RPMI7951 (cell line): ENCODE measurements at regions not wholly inside any gene's neighbourhood (a gene's known extent, or its start where the extent isn't known, plus 50 kb on each side); places are given as distances from the start of the nearest gene placed in this dataset.
A peak's percentile ranks its signal among the peaks of the same experiment; 100 is the strongest.
"Not testable (repeated sequence)": the region's sequence is repeated elsewhere in the genome, so short reads cannot be mapped to it uniquely, and the experiment has no call there.

ENCODE experiments used
- DNase-seq: peaks from one replicate; pipeline ENCODE4 v3.0.0-alpha.2; 2012; ENCODE audit warnings: low read depth

GRCh38 chr3:83251490-83251889, 1490.0 kb upstream of the GBE1 start:
- no peak for DNase-seq

DNA sequence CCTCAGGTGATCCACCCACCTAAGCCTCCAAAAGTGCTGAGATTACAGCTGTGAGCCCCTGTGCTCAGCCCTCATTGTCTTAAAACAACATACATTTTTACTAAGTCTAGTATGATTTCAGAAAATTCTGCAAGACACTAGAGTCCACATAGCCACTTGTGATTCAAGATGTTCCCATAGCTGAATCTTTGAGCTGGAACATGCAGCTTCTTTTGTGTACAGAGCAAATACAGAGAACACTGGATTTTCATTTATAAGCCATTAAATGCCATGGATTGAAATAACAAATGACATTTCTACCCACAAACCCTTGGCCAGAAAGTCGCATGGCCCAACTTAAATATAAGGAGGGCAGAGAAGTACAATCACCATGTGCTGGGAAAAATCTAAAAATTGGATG, 1489.2 kb upstream of the GBE1 start:
- no peak for DNase-seq

DNA sequence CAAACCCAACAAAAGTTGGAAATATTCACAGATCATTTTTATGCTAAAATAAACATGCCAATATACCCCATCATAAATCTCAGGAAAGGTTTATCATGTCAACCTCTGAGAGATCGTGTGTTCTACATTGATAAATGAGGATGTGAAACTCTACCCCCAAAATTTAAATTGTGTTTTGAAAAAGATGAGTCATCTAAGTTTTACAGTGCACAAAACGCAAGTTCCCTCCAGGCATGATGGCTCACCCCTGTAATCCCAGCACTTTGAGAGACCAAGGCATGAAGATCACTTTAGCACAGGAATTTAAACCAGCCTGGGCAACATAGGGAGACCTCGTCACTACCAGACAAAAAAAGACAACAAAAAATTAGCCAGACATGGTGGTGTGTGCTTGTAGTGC, 1487.0 kb upstream of the GBE1 start:
- peak; percentile 4 for DNase-seq

DNA sequence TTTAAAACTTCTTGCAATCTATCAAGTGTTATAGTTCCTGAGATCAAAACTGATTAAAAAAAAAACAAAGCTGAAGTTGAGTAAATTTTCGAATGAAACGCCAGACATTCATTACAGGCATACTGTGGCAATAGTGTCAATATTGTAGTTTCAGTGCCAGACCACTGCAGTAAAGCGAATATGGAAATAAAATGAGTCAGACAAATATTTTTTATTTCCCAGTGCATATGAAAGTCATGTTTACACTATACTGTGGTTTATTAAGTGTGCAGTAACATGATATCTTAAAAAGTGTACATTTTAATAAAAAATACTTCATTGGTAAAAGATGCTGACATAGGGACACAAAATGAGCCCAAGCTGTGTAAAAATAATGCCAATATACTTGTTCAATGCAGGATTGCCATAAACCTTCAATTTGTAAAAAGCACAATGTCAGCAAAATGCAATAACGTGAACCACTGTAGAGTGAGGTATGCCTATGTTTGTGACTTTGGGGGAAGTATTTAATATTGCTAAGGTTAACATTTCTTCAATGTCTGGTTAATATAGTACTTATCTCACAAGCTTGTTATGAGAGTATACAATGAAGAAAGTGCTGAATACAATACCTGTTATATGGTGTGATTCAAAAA, 1473.9 kb upstream of the GBE1 start:
- DNase-seq: no peak

- DNase-seq: no peak
These were observed 1472.3 kb upstream of the GBE1 start for GRCh38 chr3:83233715-83234114.

- DNase-seq: no peak
These were observed 1469.4 kb upstream of the GBE1 start for GRCh38 chr3:83230841-83231240.

DNA sequence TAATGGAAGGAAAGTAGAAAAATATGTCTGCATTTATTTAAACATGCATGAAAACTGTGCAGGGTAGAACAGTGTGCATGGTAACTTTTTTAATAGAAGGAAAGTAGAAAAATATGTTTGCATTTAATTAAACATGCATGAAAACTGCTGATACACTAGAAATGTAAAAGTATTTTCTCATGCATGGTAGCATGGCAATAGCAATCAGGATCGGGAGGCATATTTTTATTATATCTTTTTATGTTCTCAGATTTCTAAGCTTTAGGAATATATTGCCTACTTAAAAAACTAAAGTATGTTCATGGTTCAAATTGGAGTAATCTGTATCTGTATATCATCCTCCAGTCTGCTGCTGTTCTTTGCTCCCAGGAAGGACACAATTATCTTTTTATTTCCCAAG, 1468.9 kb upstream of the GBE1 start:
- no peak for DNase-seq

DNA sequence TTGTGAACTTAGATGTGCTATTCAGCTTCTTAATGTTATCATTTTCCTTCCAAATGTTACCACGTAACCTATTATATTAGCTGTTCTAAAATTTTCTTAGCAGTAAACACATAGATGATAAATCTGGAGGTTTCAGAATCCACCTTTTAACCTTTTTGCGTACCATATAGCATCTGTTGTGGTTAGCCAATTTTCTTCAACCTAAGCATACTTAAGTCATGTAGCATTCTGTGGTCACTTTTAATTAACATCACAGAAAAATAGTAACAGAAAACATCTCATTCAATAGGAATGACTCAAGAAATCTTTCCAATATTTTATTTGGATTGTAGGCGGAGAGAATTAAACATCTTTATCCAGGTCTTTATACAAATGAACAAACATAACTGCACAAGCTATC, 1465.3 kb upstream of the GBE1 start:
- no peak for DNase-seq

DNA sequence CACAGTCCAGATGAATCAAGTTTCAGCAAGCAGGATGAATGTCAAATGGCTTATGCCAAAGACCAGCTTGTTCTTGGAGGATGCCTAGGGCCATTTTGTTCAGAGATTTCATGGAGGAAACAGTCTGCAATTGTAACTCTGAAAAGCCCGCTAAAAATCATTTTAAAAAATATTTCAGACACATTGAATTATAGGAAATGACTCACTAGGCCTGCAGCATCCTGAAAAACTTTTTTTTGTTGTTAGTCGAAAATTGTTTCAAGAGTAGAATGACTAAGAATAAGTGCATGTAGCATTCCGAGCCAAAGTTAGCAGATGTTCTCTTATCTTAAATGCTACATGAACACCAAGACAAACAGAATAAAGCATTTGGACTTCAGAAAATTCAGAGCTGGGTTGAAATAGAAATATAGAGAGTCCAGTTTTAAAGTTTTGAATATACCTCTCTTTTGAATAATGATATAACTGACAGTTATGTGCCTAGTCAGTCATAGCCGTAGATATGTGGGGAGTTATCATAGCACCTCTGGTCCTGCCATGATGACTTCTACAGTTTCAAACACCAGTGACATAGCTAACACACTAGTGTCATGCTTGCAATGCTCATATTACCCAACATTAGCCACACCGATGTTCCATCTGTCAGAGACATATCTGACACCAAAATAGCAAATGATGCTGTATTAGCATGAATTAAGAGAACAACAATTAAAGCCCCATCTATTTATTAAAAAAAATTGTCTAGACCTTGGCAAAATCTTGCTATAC, 1462.8 kb upstream of the GBE1 start:
- DNase-seq: peak; percentile 35

DNA sequence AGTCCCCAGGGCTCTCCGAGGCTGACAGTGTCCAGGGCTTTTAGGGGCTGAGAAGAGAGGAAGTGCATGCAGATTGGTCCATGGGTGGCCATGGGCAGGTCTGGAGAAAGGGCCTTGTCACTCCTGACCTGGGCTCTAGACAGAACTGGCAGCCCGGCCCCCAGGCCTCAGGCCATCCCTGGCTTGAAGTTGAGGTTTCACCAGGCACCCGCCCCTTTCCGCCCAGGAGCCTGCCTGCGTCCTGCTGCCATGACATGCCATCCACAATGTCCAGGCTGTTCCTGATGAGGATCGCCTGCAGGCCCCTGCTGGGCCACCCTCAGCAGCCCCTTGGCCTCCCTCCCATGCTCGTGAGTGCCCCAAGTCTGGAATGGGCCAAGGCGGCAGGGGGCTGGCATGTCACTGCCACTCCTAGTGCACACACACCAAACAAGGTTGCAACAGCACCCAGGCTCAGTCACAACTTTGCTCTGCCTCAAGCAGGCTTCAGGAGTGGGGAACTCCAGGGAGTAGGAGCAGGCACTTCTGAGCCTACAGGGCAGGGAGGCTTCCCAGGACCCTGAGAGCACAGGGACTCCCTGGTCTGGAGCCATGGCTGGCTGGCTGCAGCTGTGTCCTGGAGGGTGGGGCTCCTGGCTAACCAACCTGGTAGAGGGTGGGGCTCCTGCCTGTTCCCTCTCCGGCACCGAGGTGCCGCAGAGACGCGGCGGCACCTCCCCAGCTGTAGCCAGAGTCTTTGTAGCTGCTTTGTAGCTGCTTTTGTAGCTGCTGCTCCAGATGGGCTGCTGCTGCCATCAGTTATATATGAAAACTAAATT, 1457.1 kb upstream of the GBE1 start:
- no peak for DNase-seq

DNA sequence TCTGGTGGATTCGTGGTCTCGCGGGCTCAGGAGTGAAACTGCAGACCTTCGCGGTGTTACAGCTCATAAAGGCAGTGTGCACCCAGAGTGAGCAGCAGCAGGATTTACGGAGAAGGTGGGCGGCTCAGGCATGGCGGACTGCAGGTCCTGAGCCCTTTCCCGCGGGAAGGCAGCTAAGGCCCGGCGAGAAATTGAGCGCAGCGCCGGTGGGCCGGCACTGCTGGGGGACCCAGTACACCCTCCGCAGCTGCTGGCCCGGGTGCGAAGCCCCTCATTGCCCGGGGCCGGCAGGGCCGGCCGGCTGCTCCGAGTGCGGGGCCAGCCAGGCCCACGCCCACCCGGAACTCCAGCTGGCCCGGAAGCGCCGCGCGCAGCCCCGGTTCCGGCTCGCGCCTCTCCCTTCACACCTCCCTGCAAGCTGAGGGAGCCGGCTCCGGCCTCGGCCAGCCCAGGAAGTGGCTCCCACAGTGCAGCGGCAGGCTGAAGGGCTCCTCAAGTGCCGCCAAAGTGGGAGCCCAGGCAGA, 1456.2 kb upstream of the GBE1 start:
- not testable (repeated sequence) for DNase-seq

GRCh38 chr3:83216919-83217594, 1455.6 kb upstream of the GBE1 start:
- DNase-seq: no peak

GRCh38 chr3:83195243-83195642, 1433.8 kb upstream of the GBE1 start:
- DNase-seq: no peak

GRCh38 chr3:83193526-83193925, 1432.1 kb upstream of the GBE1 start:
- no peak for DNase-seq

- DNase-seq: no peak
These were observed 1428.2 kb upstream of the GBE1 start for GRCh38 chr3:83189634-83190033.

DNA sequence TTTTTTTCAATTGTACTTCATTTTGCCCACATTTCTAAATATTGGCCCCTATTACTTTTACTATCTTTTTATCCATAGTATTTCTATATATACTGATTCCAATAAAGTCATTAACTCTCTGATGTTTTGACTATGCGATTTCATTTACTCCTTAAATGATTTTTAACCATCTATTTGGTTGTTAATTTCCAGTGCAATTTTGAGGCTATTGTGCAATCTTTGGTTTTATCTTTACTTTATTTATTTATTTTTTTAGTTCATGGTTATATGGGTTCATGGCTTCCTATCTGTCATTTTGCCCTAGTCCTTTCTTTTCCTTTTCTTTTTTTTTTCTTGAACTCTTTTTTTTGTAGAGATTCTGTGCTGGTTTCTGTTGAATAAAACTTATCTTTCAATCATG, 1408.0 kb upstream of the GBE1 start:
- DNase-seq: no peak

GRCh38 chr3:83150896-83151295, 1389.5 kb upstream of the GBE1 start:
- DNase-seq: no peak

DNA sequence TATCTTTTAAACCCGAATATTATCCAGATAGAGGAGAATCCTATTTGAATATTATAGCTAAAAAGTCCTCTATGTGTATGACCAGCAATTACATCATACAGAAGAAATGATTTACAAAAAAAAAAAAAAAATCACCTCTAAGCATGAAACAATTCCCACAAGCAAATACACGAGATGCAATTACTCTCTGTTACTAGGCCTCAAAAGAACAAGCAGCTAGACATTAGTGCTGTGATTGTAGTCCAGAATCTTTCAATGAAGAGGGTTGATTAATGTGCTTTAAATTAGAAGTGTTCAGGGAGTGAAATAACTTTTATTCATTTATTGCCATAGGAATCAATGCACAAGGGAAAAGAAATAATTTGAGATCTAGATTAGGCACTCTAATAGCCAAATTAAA, 1379.5 kb upstream of the GBE1 start:
- DNase-seq: no peak

DNA sequence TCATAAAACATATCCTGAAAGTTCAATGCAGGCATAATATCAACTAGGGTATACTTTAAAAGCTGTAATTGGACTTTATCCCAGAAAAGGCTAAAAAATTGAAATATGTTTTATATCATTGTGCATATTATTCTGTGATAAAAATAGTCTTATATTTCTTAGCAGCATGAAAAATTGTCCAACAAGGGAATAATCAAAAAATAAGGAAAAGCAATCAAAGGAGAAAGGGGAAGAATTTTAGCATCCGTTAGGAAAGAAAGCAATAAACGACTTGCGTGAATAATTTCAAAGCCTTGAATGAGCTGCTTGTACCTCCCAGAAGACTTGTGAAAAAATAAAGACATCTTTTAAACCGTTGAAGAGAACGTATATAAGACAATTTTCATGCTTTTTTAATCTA, 1369.8 kb upstream of the GBE1 start:
- no peak for DNase-seq

DNA sequence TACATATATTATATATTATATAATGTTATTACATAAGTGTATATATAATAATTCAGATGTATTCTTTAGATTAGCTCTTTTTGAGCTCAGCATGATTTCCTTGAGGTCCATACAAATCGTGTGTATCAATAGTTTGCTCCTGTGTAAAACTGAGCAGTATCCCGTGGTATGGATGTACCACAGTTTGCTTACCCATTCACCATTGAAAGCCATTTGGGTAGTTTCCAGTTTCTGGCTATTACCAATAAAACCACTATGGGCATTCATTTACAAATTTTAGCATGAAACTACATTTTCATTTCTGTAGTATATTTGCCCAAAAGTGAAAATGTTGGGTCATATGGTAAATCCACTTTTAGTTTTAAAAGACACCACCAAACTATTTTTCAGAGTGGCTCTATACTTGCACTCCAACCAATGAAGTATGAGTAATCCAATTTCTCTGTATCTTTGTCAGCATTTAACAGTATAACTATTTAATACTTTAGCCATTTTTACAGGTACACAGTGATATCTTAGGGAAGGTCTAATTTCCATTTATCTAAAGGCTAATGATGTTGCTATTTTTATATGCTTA, 1361.4 kb upstream of the GBE1 start:
- no peak for DNase-seq

DNA sequence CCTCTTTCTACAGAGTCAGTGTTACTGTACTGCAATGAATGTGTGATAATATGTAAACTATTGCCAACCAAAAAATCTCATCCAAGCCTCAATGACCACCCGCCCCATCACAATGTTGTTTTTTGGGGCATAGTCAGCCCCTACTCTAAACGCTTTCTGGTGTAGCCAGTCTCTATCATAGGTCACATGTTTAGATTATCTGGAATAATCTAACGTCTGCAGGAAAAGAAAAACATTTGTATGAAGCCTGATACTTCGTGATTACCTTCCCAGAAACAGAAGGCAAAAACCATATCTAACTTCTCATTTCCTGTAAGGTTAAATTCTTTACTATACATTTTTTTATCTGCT, 1331.8 kb upstream of the GBE1 start:
- DNase-seq: no peak
